HepG2 (cell line): ENCODE measurements at regions not wholly inside any gene's neighbourhood (a gene's known extent, or its start where the extent isn't known, plus 50 kb on each side); places are given as distances from the start of the nearest gene placed in this dataset.

Experiments used
- ATAC-seq: fragments of 200-7000 bp; cut with Tn5 transposase; 3 replicates; pipeline ENCODE4 v1.9.1; 2020; ENCODE audit warnings: mild to moderate bottlenecking, moderate library complexity
- BruUV-seq: library from RNA; stranded (reverse); fragments of 400-500 nt; replicated peaks from 2 replicates; lab custom pipeline; 2021; lab: Mats Ljungman, UMichigan
- CTCF ChIA-PET: fragments of 300-600 bp; formaldehyde crosslinking; extraction: SDS; loops from one replicate; lab custom pipeline; 2021; ENCODE audit warnings: low total read pairs, inconsistent platforms, low intra/inter-chr PET ratio; lab: Yijun Ruan, JAX
- POLR2A ChIA-PET: fragments of 350-600 bp; sonication (Branson Sonifier 250); formaldehyde crosslinking; loops from one replicate; lab custom pipeline; 2020; ENCODE audit warnings: antibody characterized with exemption, inconsistent platforms; lab: Yijun Ruan, JAX
- DNase-seq: peaks from one replicate; pipeline ENCODE4 v3.0.0-alpha.2; 2015; ENCODE audit warnings: low spot score
- FAIRE-seq: peaks from 3 replicates; lab custom pipeline; 2011; peaks lifted over from hg19 to GRCh38; lab: Jason Lieb, UNC
- H2AFZ ChIP-seq: one replicate; pipeline ENCODE4 v1.6.1; 2011; ENCODE audit warnings: low read length, inconsistent platforms
- H3K27ac ChIP-seq: fragments of 300-600 bp; 3 replicates; pipeline ENCODE4 v1.8.0; 2011; ENCODE audit warnings: mixed run types, mild to moderate bottlenecking, mixed read lengths, low read length, inconsistent platforms; ENCODE audit not compliant: insufficient read depth; ENCODE audit errors: extremely low read length
- H3K27me3 ChIP-seq, 2 experiments: fragments of 200-600 bp in 1 of 2; 2 replicates in 1 of 2; 3 replicates in 1 of 2; pipeline versions ENCODE4 v1.6.0 to v1.8.0; 2011; ENCODE audit warnings: low read length in 2 of 2, mild to moderate bottlenecking in 2 of 2, moderate library complexity in 2 of 2, inconsistent platforms in 1 of 2; ENCODE audit not compliant: insufficient read depth in 2 of 2, control insufficient read depth in 1 of 2
- H3K36me3 ChIP-seq, 2 experiments: fragments of 200-600 bp in 1 of 2; replicated peaks in 1 of 2; 2 replicates in 1 of 2; 3 replicates in 1 of 2; pipeline versions ENCODE4 v1.5.1 to v1.8.0; 2011; ENCODE audit warnings: low read length in 2 of 2, inconsistent platforms in 1 of 2; ENCODE audit not compliant: insufficient read depth in 2 of 2, control insufficient read depth in 1 of 2
- H3K4me1 ChIP-seq: 2 replicates; pipeline ENCODE4 v1.5.1; 2012; ENCODE audit warnings: low read length, inconsistent platforms; ENCODE audit not compliant: insufficient read depth
- H3K4me2 ChIP-seq: 2 replicates; pipeline ENCODE4 v1.6.0; 2011; ENCODE audit warnings: low read depth, low read length, inconsistent platforms
- H3K4me3 ChIP-seq, 3 experiments: fragments of 200-600 bp in 1 of 3; sonication (generic), shearing (Covaris generic) in 1 of 3; replicated peaks in 1 of 3; 2 replicates each; pipeline ENCODE4 v1.5.1; 2011 to 2016; ENCODE audit warnings: low read length in 3 of 3, inconsistent platforms in 2 of 3, low read depth in 2 of 3, mild to moderate bottlenecking in 2 of 3, control low read depth in 1 of 3, mixed read lengths in 1 of 3; ENCODE audit not compliant: insufficient read depth in 1 of 3
- H3K79me2 ChIP-seq: one replicate; pipeline ENCODE4 v1.6.1; 2011; ENCODE audit warnings: low read length, inconsistent platforms; ENCODE audit not compliant: insufficient read depth
- H3K9ac ChIP-seq: 2 replicates; pipeline ENCODE4 v1.6.0; 2011; ENCODE audit warnings: mild to moderate bottlenecking, low read depth, low read length, inconsistent platforms; ENCODE audit not compliant: insufficient read depth
- H3K9me3 ChIP-seq: 2 replicates; pipeline ENCODE4 v1.5.1; 2012; ENCODE audit warnings: mild to moderate bottlenecking, low read length
- H4K20me1 ChIP-seq: 2 replicates; pipeline ENCODE4 v1.6.0; 2011; ENCODE audit warnings: inconsistent platforms, mild to moderate bottlenecking, low read length, moderate library complexity; ENCODE audit not compliant: insufficient read depth
- HHEX ChIP-seq: IDR thresholded peaks from 2 replicates; pipeline ENCODE4 v1.6.1; 2016; ENCODE audit warnings: control low read depth
- HOXA7 ChIP-seq: sonication (generic); formaldehyde crosslinking; IDR thresholded peaks from 2 replicates; pipeline ENCODE4 v1.8.1; 2022; ENCODE audit warnings: mild to moderate bottlenecking, missing genetic modification reagents, moderate library complexity
- KDM5B ChIP-seq: sonication (generic); formaldehyde crosslinking; IDR thresholded peaks from 2 replicates; pipeline ENCODE4 v1.4.0; 2020; ENCODE audit warnings: missing genetic modification reagents, mild to moderate bottlenecking, borderline replicate concordance
- KLF9 ChIP-seq: IDR thresholded peaks from 2 replicates; pipeline ENCODE4 v1.6.1; 2016; ENCODE audit warnings: low read depth
- MEF2D ChIP-seq: sonication (generic); formaldehyde crosslinking; IDR thresholded peaks from 2 replicates; pipeline ENCODE4 v1.5.1; 2020; ENCODE audit warnings: mild to moderate bottlenecking, missing genetic modification reagents
- SIN3B ChIP-seq: fragments of 150-350 bp; IDR thresholded peaks from 2 replicates; pipeline ENCODE4 v1.6.1; 2014; ENCODE audit warnings: low read length
- THAP11 ChIP-seq: IDR thresholded peaks from 2 replicates; pipeline ENCODE4 v1.6.1; 2016; ENCODE audit warnings: missing biosample characterization, missing genetic modification reagents
- XBP1 ChIP-seq: sonication (generic); formaldehyde crosslinking; IDR thresholded peaks from 2 replicates; pipeline ENCODE4 v1.5.0; 2020; ENCODE audit warnings: missing genetic modification reagents
- ZNF124 ChIP-seq: sonication (generic); formaldehyde crosslinking; IDR thresholded peaks from 2 replicates; pipeline ENCODE4 v1.4.0; 2020; ENCODE audit warnings: missing genetic modification reagents
- ZNF33B ChIP-seq: sonication (generic); formaldehyde crosslinking; IDR thresholded peaks from 2 replicates; pipeline ENCODE4 v1.5.1; 2020; ENCODE audit warnings: mild to moderate bottlenecking, missing genetic modification reagents
- WGBS: methylation state at CpG from one replicate; pipeline ENCODE4 v1.1.6; 2017; ENCODE audit warnings: low lambda C conversion rate; 5-methylcytosine and 5-hydroxymethylcytosine counted together
- in situ Hi-C: cut with HindIII; loops from 2 replicates; pipeline ENCODE4 v1.10.0; 2017; ENCODE audit warnings: low pct_unique_long_range_greater_than_20kb; ENCODE audit not compliant: extremely low pct_ligation_motif_present
- intact Hi-C: fragments of 100-400 bp; cut with micrococcal nuclease; formaldehyde crosslinking; loops from one replicate; pipeline ENCODE4 v1.10.0; 2022; ENCODE audit not compliant: unreplicated experiment
- TF ChIP-seq, protein P1 (sequence below): sonication (generic); formaldehyde crosslinking; conservative IDR thresholded peaks from 2 replicates; pipeline ENCODE4 v1.4.0; 2020; ENCODE audit warnings: mild to moderate bottlenecking, missing genetic modification reagents, moderate library complexity
- TF ChIP-seq, protein P2 (sequence below): sonication (generic); formaldehyde crosslinking; IDR thresholded peaks from 2 replicates; pipeline ENCODE4 v1.5.0; 2020; ENCODE audit warnings: missing genetic modification reagents, mild to moderate bottlenecking, borderline replicate concordance

DNA sequence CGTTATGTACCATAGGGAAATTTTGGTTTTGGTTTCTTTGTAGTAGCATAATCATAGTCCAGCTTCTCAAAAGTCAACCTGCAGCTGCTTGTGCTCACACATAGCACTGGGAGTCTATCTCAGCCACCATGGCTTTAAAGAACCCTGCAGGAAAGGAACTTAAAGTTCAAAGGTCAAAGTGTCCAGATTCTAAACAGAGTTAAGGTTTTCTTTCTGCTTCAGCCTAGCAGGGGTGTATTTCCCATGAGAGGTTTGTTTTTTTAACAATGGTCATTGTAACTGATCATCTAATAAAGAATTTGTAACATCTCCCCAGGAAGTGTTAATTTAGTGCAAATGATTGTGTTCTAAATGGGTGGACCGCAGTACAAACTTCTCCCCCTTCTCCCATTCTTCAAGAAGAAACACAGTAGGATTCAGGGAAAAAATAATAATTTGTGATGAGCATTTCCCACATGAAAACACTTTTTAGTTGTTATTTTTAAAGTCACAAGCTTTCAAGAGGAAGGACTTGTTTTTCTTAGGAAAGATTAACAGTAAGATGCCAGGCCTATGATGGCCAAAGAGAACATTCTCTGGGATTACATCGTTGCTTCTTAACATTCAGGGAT, 168.0 kb downstream of the EFNB2 start:
- ChIA-PET CTCF (interaction anchor here (0.6 kb wide), 1 partner anchor 1212 kb away, joined by 3 read pairs; no protein-coding TSS in a partner anchor), POLR2A (no interaction called here)
- Histone ChIP-seq H3K27ac (no peak overlapping the region), H3K4me2 (no peak overlapping the region), H3K9me3 (no peaks in the 10 kb centered on the region), H3K79me2 (no peaks in the 10 kb centered on the region), H3K4me3 (no peak overlapping the region), H3K4me1 (no peaks in the 10 kb centered on the region), H3K27me3 (no peaks in the 10 kb centered on the region), H2AFZ (no peak overlapping the region), H4K20me1 (no peaks in the 10 kb centered on the region), H3K36me3 (no peaks in the 10 kb centered on the region), H3K9ac (no peak overlapping the region)
- 31% methylated on average over 3 of the region's 3 CpGs for WGBS
- DNase-seq: no peak
- intact Hi-C loops: no loop called here
- TF ChIP-seq ZNF33B (CRISPR knock-in tag) (no peak), SIN3B (no peak), XBP1 (CRISPR knock-in tag) (no peak), HOXA7 (no peak), MEF2D (CRISPR knock-in tag) (no peak), KDM5B (no peak), THAP11 (CRISPR knock-in tag) (no peak), HHEX (CRISPR knock-in tag) (no peak), ZNF124 (CRISPR knock-in tag) (no peak), KLF9 (CRISPR knock-in tag) (no peak)
- TF ChIP-seq, protein P1, sequence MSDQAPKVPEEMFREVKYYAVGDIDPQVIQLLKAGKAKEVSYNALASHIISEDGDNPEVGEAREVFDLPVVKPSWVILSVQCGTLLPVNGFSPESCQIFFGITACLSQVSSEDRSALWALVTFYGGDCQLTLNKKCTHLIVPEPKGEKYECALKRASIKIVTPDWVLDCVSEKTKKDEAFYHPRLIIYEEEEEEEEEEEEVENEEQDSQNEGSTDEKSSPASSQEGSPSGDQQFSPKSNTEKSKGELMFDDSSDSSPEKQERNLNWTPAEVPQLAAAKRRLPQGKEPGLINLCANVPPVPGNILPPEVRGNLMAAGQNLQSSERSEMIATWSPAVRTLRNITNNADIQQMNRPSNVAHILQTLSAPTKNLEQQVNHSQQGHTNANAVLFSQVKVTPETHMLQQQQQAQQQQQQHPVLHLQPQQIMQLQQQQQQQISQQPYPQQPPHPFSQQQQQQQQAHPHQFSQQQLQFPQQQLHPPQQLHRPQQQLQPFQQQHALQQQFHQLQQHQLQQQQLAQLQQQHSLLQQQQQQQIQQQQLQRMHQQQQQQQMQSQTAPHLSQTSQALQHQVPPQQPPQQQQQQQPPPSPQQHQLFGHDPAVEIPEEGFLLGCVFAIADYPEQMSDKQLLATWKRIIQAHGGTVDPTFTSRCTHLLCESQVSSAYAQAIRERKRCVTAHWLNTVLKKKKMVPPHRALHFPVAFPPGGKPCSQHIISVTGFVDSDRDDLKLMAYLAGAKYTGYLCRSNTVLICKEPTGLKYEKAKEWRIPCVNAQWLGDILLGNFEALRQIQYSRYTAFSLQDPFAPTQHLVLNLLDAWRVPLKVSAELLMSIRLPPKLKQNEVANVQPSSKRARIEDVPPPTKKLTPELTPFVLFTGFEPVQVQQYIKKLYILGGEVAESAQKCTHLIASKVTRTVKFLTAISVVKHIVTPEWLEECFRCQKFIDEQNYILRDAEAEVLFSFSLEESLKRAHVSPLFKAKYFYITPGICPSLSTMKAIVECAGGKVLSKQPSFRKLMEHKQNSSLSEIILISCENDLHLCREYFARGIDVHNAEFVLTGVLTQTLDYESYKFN (CRISPR knock-in tag): no peak
- TF ChIP-seq, protein P2, sequence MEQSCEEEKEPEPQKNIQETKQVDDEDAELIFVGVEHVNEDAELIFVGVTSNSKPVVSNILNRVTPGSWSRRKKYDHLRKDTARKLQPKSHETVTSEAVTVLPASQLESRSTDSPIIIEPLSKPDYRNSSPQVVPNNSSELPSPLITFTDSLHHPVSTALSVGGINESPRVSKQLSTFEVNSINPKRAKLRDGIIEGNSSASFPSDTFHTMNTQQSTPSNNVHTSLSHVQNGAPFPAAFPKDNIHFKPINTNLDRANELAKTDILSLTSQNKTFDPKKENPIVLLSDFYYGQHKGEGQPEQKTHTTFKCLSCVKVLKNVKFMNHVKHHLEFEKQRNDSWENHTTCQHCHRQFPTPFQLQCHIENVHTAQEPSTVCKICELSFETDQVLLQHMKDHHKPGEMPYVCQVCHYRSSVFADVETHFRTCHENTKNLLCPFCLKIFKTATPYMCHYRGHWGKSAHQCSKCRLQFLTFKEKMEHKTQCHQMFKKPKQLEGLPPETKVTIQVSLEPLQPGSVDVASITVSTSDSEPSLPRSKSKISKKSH (CRISPR knock-in tag): no peak
- ATAC-seq: no peak
- no peak for FAIRE-seq
- in situ Hi-C loops: no loop called here
- BruUV-seq: no TSS peak
